HL-60 (cell line): ENCODE measurements at regions not wholly inside any gene's neighbourhood (a gene's known extent, or its start where the extent isn't known, plus 50 kb on each side); places are given as distances from the start of the nearest gene placed in this dataset.

Source experiments
- CTCF ChIP-seq: IDR thresholded peaks from one replicate; pipeline ENCODE4 v1.5.1; 2011; ENCODE audit warnings: low read length, control low read depth, inconsistent platforms; ENCODE audit not compliant: insufficient read depth
- GABPA ChIP-seq: IDR thresholded peaks from 2 replicates; pipeline ENCODE4 v1.6.1; 2012; ENCODE audit warnings: low read depth
- POLR2AphosphoS5 ChIP-seq: IDR thresholded peaks from 2 replicates; pipeline ENCODE4 v1.6.1; 2012; ENCODE audit warnings: low read depth
- REST ChIP-seq: IDR thresholded peaks from 2 replicates; pipeline ENCODE4 v1.6.1; 2012; ENCODE audit warnings: low read depth; ENCODE audit not compliant: insufficient replicate concordance
- SPI1 ChIP-seq: IDR thresholded peaks from 2 replicates; pipeline ENCODE4 v1.6.1; 2012; ENCODE audit warnings: low read depth, mild to moderate bottlenecking, borderline replicate concordance

- no peak for TF ChIP-seq POLR2AphosphoS5
- TF ChIP-seq CTCF: no peak
- no peak for TF ChIP-seq REST
- TF ChIP-seq SPI1: no peak
- no peak for TF ChIP-seq GABPA
Measured at GRCh38 chr9:81088341-81088740, 601.0 kb downstream of the TLE1 start.
